ENCODE measurements at regions not wholly inside any gene's neighbourhood (a gene's known extent, or its start where the extent isn't known, plus 50 kb on each side); places are given as distances from the start of the nearest gene placed in this dataset.
A peak's percentile ranks its signal among the peaks of the same experiment; 100 is the strongest.

GRCh38 chr6:53725791-53726575, 60.4 kb upstream of the KLHL31 start (continued):
- TF ChIP-seq, protein P1, sequence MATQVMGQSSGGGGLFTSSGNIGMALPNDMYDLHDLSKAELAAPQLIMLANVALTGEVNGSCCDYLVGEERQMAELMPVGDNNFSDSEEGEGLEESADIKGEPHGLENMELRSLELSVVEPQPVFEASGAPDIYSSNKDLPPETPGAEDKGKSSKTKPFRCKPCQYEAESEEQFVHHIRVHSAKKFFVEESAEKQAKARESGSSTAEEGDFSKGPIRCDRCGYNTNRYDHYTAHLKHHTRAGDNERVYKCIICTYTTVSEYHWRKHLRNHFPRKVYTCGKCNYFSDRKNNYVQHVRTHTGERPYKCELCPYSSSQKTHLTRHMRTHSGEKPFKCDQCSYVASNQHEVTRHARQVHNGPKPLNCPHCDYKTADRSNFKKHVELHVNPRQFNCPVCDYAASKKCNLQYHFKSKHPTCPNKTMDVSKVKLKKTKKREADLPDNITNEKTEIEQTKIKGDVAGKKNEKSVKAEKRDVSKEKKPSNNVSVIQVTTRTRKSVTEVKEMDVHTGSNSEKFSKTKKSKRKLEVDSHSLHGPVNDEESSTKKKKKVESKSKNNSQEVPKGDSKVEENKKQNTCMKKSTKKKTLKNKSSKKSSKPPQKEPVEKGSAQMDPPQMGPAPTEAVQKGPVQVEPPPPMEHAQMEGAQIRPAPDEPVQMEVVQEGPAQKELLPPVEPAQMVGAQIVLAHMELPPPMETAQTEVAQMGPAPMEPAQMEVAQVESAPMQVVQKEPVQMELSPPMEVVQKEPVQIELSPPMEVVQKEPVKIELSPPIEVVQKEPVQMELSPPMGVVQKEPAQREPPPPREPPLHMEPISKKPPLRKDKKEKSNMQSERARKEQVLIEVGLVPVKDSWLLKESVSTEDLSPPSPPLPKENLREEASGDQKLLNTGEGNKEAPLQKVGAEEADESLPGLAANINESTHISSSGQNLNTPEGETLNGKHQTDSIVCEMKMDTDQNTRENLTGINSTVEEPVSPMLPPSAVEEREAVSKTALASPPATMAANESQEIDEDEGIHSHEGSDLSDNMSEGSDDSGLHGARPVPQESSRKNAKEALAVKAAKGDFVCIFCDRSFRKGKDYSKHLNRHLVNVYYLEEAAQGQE (IDR thresholded peaks at IDR 0.05; ENCODE audit: borderline replicate concordance): peak; percentile 41; the same call in 1 of the 2 replicates
- TF ChIP-seq, protein P1 (CRISPR knock-in tag; IDR thresholded peaks at IDR 0.05; ENCODE audit: low read depth): no peak
- peak; percentile 25; the same call in 1 of the 2 replicates for TF ChIP-seq JUND (IDR thresholded peaks at IDR 0.05; ENCODE audit: borderline replicate concordance, low read depth, low read length)
- no peak for TF ChIP-seq JUND (tag; IDR thresholded peaks at IDR 0.05; ENCODE audit: borderline replicate concordance, low read depth, low read length)
- 0 out of 4 replicates have a peak, but pooled peaks of 1 of the 2 experiments have one; percentile 19 for TF ChIP-seq ZMIZ1 (IDR thresholded peaks at IDR 0.05; ENCODE audit: low read depth in 2 of 2, low read length in 2 of 2)
- TF ChIP-seq NRF1 (conservative IDR thresholded peaks at IDR 0.05 in 1 of 2, IDR thresholded peaks at IDR 0.05 in 1 of 2): peak in 1 of 2 experiments; percentile 13; a peak in 1 of 4 replicates
- TF ChIP-seq ZNF408 (CRISPR knock-in tag; IDR thresholded peaks at IDR 0.05; ENCODE audit: low read depth): no peak
- TF ChIP-seq RAD21 (CRISPR knock-in tag; conservative IDR thresholded peaks at IDR 0.05 in 1 of 2, IDR thresholded peaks at IDR 0.05 in 1 of 2): peak; percentile 75 to 76
- TF ChIP-seq TAF15 (IDR thresholded peaks at IDR 0.05; ENCODE audit: low read depth, low read length): no peak
- TF ChIP-seq YY1 (IDR thresholded peaks at IDR 0.05; ENCODE audit: borderline replicate concordance in 1 of 3, control insufficient read depth in 1 of 3, extremely low read depth in 1 of 3, insufficient read depth in 3 of 3, insufficient read length in 1 of 3, insufficient replicate concordance in 2 of 3, low read depth in 1 of 3, low read length in 2 of 3): peak in 1 of 3 experiments; percentile 22
- TF ChIP-seq SMC3 (conservative IDR thresholded peaks at IDR 0.05; ENCODE audit: insufficient read depth, low read depth, low read length): peak; percentile 59; the same call in 1 of the 2 replicates
- peak; percentile 47; the same call in 1 of the 2 replicates for TF ChIP-seq ZNF316 (IDR thresholded peaks at IDR 0.05)
- TF ChIP-seq ZNF384 (IDR thresholded peaks at IDR 0.05; ENCODE audit: low read depth, low read length): peak; percentile 39; the same call in 1 of the 2 replicates
- TF ChIP-seq STAG1 (CRISPR knock-in tag; IDR thresholded peaks at IDR 0.05; ENCODE audit: borderline replicate concordance): peak; percentile 69

All from K562 (cell line).